H1 (cell line): ENCODE measurements at regions not wholly inside any gene's neighbourhood (a gene's known extent, or its start where the extent isn't known, plus 50 kb on each side); places are given as distances from the start of the nearest gene placed in this dataset.

Source experiments
- CTCF ChIA-PET: fragments of 300-600 bp; sonication (Branson Sonifier 250); formaldehyde crosslinking; loops from one replicate; lab custom pipeline; 2021; ENCODE audit not compliant: partially characterized antibody; lab: Charles Lee
- POLR2A ChIA-PET: fragments of 300-600 bp; sonication (Branson Sonifier 250); formaldehyde crosslinking; loops from one replicate; lab custom pipeline; 2021; ENCODE audit warnings: inconsistent platforms; ENCODE audit not compliant: partially characterized antibody; lab: Charles Lee
- DNase-seq, 2 experiments: peaks; one replicate each; pipeline versions ENCODE4 v3.0.0 to v3.0.0-alpha.2; 2010 to 2022; ENCODE audit warnings: low spot score in 2 of 2, low read depth in 1 of 2, mixed read lengths in 1 of 2
- FAIRE-seq: peaks from 2 replicates; lab custom pipeline; 2011; peaks lifted over from hg19 to GRCh38; lab: Jason Lieb, UNC
- H2AFZ ChIP-seq: 2 replicates; pipeline ENCODE4 v1.8.1; 2012; ENCODE audit warnings: low read length, inconsistent platforms
- H2AK5ac ChIP-seq: 2 replicates; pipeline ENCODE4 v1.6.1; 2013; ENCODE audit warnings: low read depth, low read length
- H2BK120ac ChIP-seq: replicated peaks from 2 replicates; pipeline ENCODE3; 2013; ENCODE audit warnings: low read depth, low read length, inconsistent platforms
- H2BK12ac ChIP-seq: 2 replicates; pipeline ENCODE4 v1.6.1; 2013; ENCODE audit warnings: low read depth, low read length
- H2BK15ac ChIP-seq: 2 replicates; pipeline ENCODE4 v1.6.1; 2013; ENCODE audit warnings: low read length
- H2BK20ac ChIP-seq: 2 replicates; pipeline ENCODE4 v1.6.1; 2013; ENCODE audit warnings: low read length
- H2BK5ac ChIP-seq: 2 replicates; pipeline ENCODE4 v1.6.1; 2013; ENCODE audit warnings: low read depth, low read length
- H3K14ac ChIP-seq: 2 replicates; pipeline ENCODE4 v1.6.1; 2013; ENCODE audit warnings: inconsistent platforms; ENCODE audit not compliant: insufficient read length
- H3K18ac ChIP-seq: 2 replicates; pipeline ENCODE4 v1.6.1; 2013; ENCODE audit warnings: low read length; ENCODE audit errors: extremely low read depth
- H3K23ac ChIP-seq: 2 replicates; pipeline ENCODE4 v1.6.1; 2013; ENCODE audit warnings: inconsistent platforms; ENCODE audit not compliant: insufficient read length
- H3K23me2 ChIP-seq: 2 replicates; pipeline ENCODE4 v1.6.1; 2013; ENCODE audit warnings: low read depth, low read length
- H3K27ac ChIP-seq: 2 replicates; pipeline ENCODE4 v1.6.1; 2011; ENCODE audit warnings: low read depth, low read length, inconsistent platforms
- H3K27me3 ChIP-seq, 4 experiments: replicated peaks in 1 of 4; 1 replicate in 1 of 4; 2 replicates in 3 of 4; pipeline versions ENCODE4 v1.6.1 to v1.8.1; 2011 to 2013; ENCODE audit warnings: low read length in 3 of 4, mild to moderate bottlenecking in 3 of 4, inconsistent platforms in 2 of 4, mixed read lengths in 2 of 4, moderate library complexity in 1 of 4; ENCODE audit not compliant: control insufficient read depth in 3 of 4, insufficient read depth in 3 of 4; ENCODE audit errors: extremely low read depth in 1 of 4
- H3K36me3 ChIP-seq, 4 experiments: 2 replicates each; pipeline versions ENCODE4 v1.6.1 to v1.8.1; 2011 to 2013; ENCODE audit warnings: mild to moderate bottlenecking in 4 of 4, low read length in 3 of 4, moderate library complexity in 2 of 4, control low read depth in 1 of 4, inconsistent platforms in 1 of 4; ENCODE audit not compliant: insufficient read depth in 4 of 4, control insufficient read depth in 2 of 4
- H3K4ac ChIP-seq: replicated peaks from 2 replicates; pipeline ENCODE3; 2013; ENCODE audit warnings: low read length, low read depth, mixed read lengths, inconsistent platforms; ENCODE audit not compliant: insufficient read length
- H3K4me1 ChIP-seq, 4 experiments: replicated peaks in 1 of 4; 1 replicate in 1 of 4; 2 replicates in 3 of 4; pipeline versions ENCODE4 v1.6.1 to v1.8.1; 2011 to 2013; ENCODE audit warnings: low read length in 3 of 4, inconsistent platforms in 2 of 4, mixed read lengths in 1 of 4; ENCODE audit not compliant: insufficient read depth in 4 of 4, control insufficient read depth in 3 of 4
- H3K4me2 ChIP-seq, 2 experiments: 2 replicates each; pipeline versions ENCODE4 v1.6.1 to v1.8.1; 2011 to 2013; ENCODE audit warnings: low read depth in 2 of 2, low read length in 2 of 2, control low read depth in 1 of 2, inconsistent platforms in 1 of 2, mild to moderate bottlenecking in 1 of 2; ENCODE audit not compliant: insufficient read depth in 1 of 2
- H3K4me3 ChIP-seq, 4 experiments: fragments of 200-600, 300-600 bp in 1 of 4; sonication (generic), shearing (Covaris generic), sonication (Bioruptor Twin) in 1 of 4; 2 replicates each; pipeline versions ENCODE4 v1.5.1 to v1.8.1; 2011 to 2016; ENCODE audit warnings: low read length in 4 of 4, low read depth in 3 of 4, control low read depth in 2 of 4, inconsistent platforms in 2 of 4, mild to moderate bottlenecking in 2 of 4, mixed read lengths in 1 of 4, moderate library complexity in 1 of 4; ENCODE audit not compliant: insufficient read depth in 2 of 4; ENCODE audit errors: extremely low read depth in 1 of 4
- H3K56ac ChIP-seq: replicated peaks from 2 replicates; pipeline ENCODE3; 2013; ENCODE audit warnings: low read depth, mild to moderate bottlenecking, mixed read lengths, low read length, inconsistent platforms; ENCODE audit not compliant: insufficient read length
- H3K79me1 ChIP-seq: 2 replicates; pipeline ENCODE4 v1.6.1; 2013; ENCODE audit warnings: low read depth, low read length, control low read depth
- H3K79me2 ChIP-seq, 2 experiments: 2 replicates each; pipeline versions ENCODE4 v1.6.1 to v1.8.1; 2012 to 2013; ENCODE audit warnings: low read length in 2 of 2, mild to moderate bottlenecking in 2 of 2, inconsistent platforms in 1 of 2; ENCODE audit not compliant: insufficient read depth in 2 of 2, control insufficient read depth in 1 of 2
- H3K9ac ChIP-seq, 4 experiments: replicated peaks in 1 of 4; 1 replicate in 1 of 4; 2 replicates in 3 of 4; pipeline versions ENCODE4 v1.6.1 to v1.8.1; 2011 to 2013; ENCODE audit warnings: low read depth in 3 of 4, low read length in 3 of 4, control low read depth in 2 of 4, mild to moderate bottlenecking in 2 of 4, moderate library complexity in 2 of 4, inconsistent platforms in 1 of 4; ENCODE audit errors: extremely low read depth in 1 of 4
- H3K9me3 ChIP-seq, 2 experiments: 2 replicates each; pipeline versions ENCODE4 v1.6.1 to v1.8.1; 2012 to 2013; ENCODE audit warnings: mild to moderate bottlenecking in 2 of 2, moderate library complexity in 2 of 2, control low read depth in 1 of 2, inconsistent platforms in 1 of 2, low read depth in 1 of 2, low read length in 1 of 2, mixed read lengths in 1 of 2; ENCODE audit not compliant: insufficient read depth in 2 of 2
- H4K20me1 ChIP-seq, 2 experiments: replicated peaks in 1 of 2; 2 replicates each; pipeline versions ENCODE3 to v1.8.1; 2011 to 2013; ENCODE audit warnings: inconsistent platforms in 2 of 2, low read length in 2 of 2, mild to moderate bottlenecking in 1 of 2; ENCODE audit not compliant: insufficient read depth in 2 of 2, control insufficient read depth in 1 of 2
- H4K5ac ChIP-seq: 2 replicates; pipeline ENCODE4 v1.6.1; 2013; ENCODE audit warnings: low read length, low read depth, mixed read lengths, inconsistent platforms; ENCODE audit not compliant: insufficient read length
- H4K8ac ChIP-seq: 2 replicates; pipeline ENCODE4 v1.8.0; 2013; ENCODE audit warnings: mild to moderate bottlenecking, moderate library complexity, low read length, inconsistent platforms; ENCODE audit not compliant: insufficient read depth; ENCODE audit errors: extremely low read depth
- H4K91ac ChIP-seq: replicated peaks from 2 replicates; pipeline ENCODE3; 2013; ENCODE audit warnings: low read length, mixed read lengths, inconsistent platforms; ENCODE audit not compliant: insufficient read length
- BRCA1 ChIP-seq: IDR thresholded peaks from 2 replicates; pipeline ENCODE4 v1.6.1; 2012; ENCODE audit warnings: low read depth, low read length, improper control_type of control experiment
- CREB1 ChIP-seq: IDR thresholded peaks from 2 replicates; pipeline ENCODE4 v1.6.1; 2012; ENCODE audit warnings: inconsistent platforms
- EP300 ChIP-seq, 2 experiments: IDR thresholded peaks; 1 replicate in 1 of 2; 2 replicates in 1 of 2; pipeline ENCODE4 v1.6.1; 2011 to 2012; ENCODE audit warnings: low read depth in 2 of 2, low read length in 2 of 2, mild to moderate bottlenecking in 2 of 2, borderline replicate concordance in 1 of 2, inconsistent platforms in 1 of 2, moderate library complexity in 1 of 2
- FOSL1 ChIP-seq: IDR thresholded peaks from 2 replicates; pipeline ENCODE4 v1.6.1; 2011; ENCODE audit warnings: mild to moderate bottlenecking, low read depth, low read length, moderate library complexity; ENCODE audit not compliant: insufficient read depth
- KDM4A ChIP-seq: IDR thresholded peaks from one replicate; pipeline ENCODE4 v1.7.1; 2012; ENCODE audit warnings: low read depth, mild to moderate bottlenecking, moderate library complexity, low read length, inconsistent platforms; ENCODE audit not compliant: severe bottlenecking
- NANOG ChIP-seq: IDR thresholded peaks from 2 replicates; pipeline ENCODE4 v1.6.1; 2011; ENCODE audit warnings: low read length, low read depth, mild to moderate bottlenecking, inconsistent platforms; ENCODE audit not compliant: insufficient read depth, poor library complexity, severe bottlenecking
- SP1 ChIP-seq: IDR thresholded peaks from 2 replicates; pipeline ENCODE4 v1.6.1; 2011; ENCODE audit warnings: low read depth, low read length
- TBP ChIP-seq: IDR thresholded peaks from 2 replicates; pipeline ENCODE4 v1.6.1; 2011; ENCODE audit warnings: low read depth, low read length, improper control_type of control experiment
- WGBS, 2 experiments: shearing (Covaris generic) in 1 of 2; methylation state at CpG; one replicate each; pipeline versions ENCODE4 v1.1.6 to v1.1.7; 2013 to 2015; ENCODE audit warnings: low lambda C conversion rate in 2 of 2, mixed read lengths in 2 of 2, inconsistent platforms in 1 of 2, low coverage in 1 of 2, missing lambda C conversion rate in 1 of 2; ENCODE audit not compliant: insufficient replicate concordance in 2 of 2, insufficient coverage in 1 of 2, insufficient read length in 1 of 2; ENCODE audit errors: extremely low coverage in 1 of 2, missing lambda C conversion rate in 1 of 2; 5-methylcytosine and 5-hydroxymethylcytosine counted together

- ChIA-PET CTCF (no interaction called here), POLR2A (no interaction called here)
- TF ChIP-seq EP300 (IDR thresholded peaks at IDR 0.05; ENCODE audit: borderline replicate concordance in 1 of 2, low read depth in 2 of 2, low read length in 2 of 2): no peak
- TF ChIP-seq FOSL1: no peak
- no peak for TF ChIP-seq CREB1
- no peak for TF ChIP-seq SP1
- no peak for TF ChIP-seq NANOG
- no peak for TF ChIP-seq BRCA1
- TF ChIP-seq KDM4A: no peak
- no peak for TF ChIP-seq TBP
- no peak overlapping the region for H4K91ac ChIP-seq
- H3K27me3 ChIP-seq: no peaks in the 10 kb centered on the region
- H3K79me1 ChIP-seq: no peaks in the 10 kb centered on the region
- DNase-seq: no peak
- no peak overlapping the region for H2BK12ac ChIP-seq
- H3K4ac ChIP-seq: no peak overlapping the region
- H4K8ac ChIP-seq: no peak overlapping the region
- no peak overlapping the region for H3K14ac ChIP-seq
- no peak overlapping the region for H2BK5ac ChIP-seq
- H4K20me1 ChIP-seq: no peaks in the 10 kb centered on the region
- WGBS, 2 experiments: 90% methylated on average over 3 of the region's 3 CpGs; no CpG with 5 or more reads in 1 of the 2 experiments
- no peak overlapping the region for H2BK20ac ChIP-seq
- H2AFZ ChIP-seq: no peak overlapping the region
- no peak overlapping the region for H3K9ac ChIP-seq
- no peaks in the 10 kb centered on the region for H3K36me3 ChIP-seq
- no peak overlapping the region for H2BK120ac ChIP-seq
- no peak overlapping the region for H3K56ac ChIP-seq
- no peaks in the 10 kb centered on the region for H3K79me2 ChIP-seq
- H3K4me1 ChIP-seq: no peaks in the 10 kb centered on the region; a peak in 1 of 7 replicates
- H3K23ac ChIP-seq: no peak overlapping the region
- FAIRE-seq: no peak
- H3K9me3 ChIP-seq: no peaks in the 10 kb centered on the region
- H3K4me2 ChIP-seq: no peak overlapping the region
- H3K4me3 ChIP-seq: no peak overlapping the region
- no peak overlapping the region for H3K18ac ChIP-seq
- H3K27ac ChIP-seq: no peak overlapping the region
- no peaks in the 10 kb centered on the region for H3K23me2 ChIP-seq
- no peak overlapping the region for H2AK5ac ChIP-seq
- H4K5ac ChIP-seq: no peak overlapping the region
- no peak overlapping the region for H2BK15ac ChIP-seq
These were observed 64.0 kb upstream of the FOXQ1 start for GRCh38 chr6:1247894-1248293.
